ENCODE measurements at regions not wholly inside any gene's neighbourhood (a gene's known extent, or its start where the extent isn't known, plus 50 kb on each side); places are given as distances from the start of the nearest gene placed in this dataset.

GRCh38 chr9:103999375-104000062 is 94.6 kb upstream of the SMC2 start:
- no peak for DNase-seq (ENCODE audit: low read depth)
- no peak overlapping the region for H3K4me3 ChIP-seq (ENCODE audit: low read depth, low read length)
- TF ChIP-seq MAX (IDR thresholded peaks at IDR 0.05; ENCODE audit: low read depth, low read length) (no peak), CTCF (IDR thresholded peaks at IDR 0.05; ENCODE audit: low read depth, low read length) (no peak), MYC (IDR thresholded peaks at IDR 0.05; ENCODE audit: low read depth, low read length) (no peak)

- no peak for DNase-seq (ENCODE audit: low read depth)
- no peak overlapping the region for H3K4me3 ChIP-seq (ENCODE audit: low read depth, low read length)
- TF ChIP-seq MYC (IDR thresholded peaks at IDR 0.05; ENCODE audit: low read depth, low read length): no peak
- no peak for TF ChIP-seq POLR2A (IDR thresholded peaks at IDR 0.05; ENCODE audit: extremely low read depth, insufficient read length)
- TF ChIP-seq MAX (IDR thresholded peaks at IDR 0.05; ENCODE audit: low read depth, low read length): no peak
- no peak for TF ChIP-seq CTCF (IDR thresholded peaks at IDR 0.05; ENCODE audit: low read depth, low read length)
These were observed 84.3 kb upstream of the SMC2 start for GRCh38 chr9:104009826-104010225.

GRCh38 chr9:104022083-104022482 is 72.0 kb upstream of the SMC2 start:
- TF ChIP-seq CTCF (IDR thresholded peaks at IDR 0.05; ENCODE audit: low read depth, low read length): no peak
- TF ChIP-seq MYC (IDR thresholded peaks at IDR 0.05; ENCODE audit: low read depth, low read length): no peak
- no peak for TF ChIP-seq MAX (IDR thresholded peaks at IDR 0.05; ENCODE audit: low read depth, low read length)
- no peak for TF ChIP-seq POLR2A (IDR thresholded peaks at IDR 0.05; ENCODE audit: extremely low read depth, insufficient read length)
- DNase-seq (ENCODE audit: low read depth): no peak
- H3K4me3 ChIP-seq (ENCODE audit: low read depth, low read length): no peak overlapping the region

GRCh38 chr9:104025104-104025503 is 69.0 kb upstream of the SMC2 start:
- TF ChIP-seq MYC (IDR thresholded peaks at IDR 0.05; ENCODE audit: low read depth, low read length) (no peak), MAX (IDR thresholded peaks at IDR 0.05; ENCODE audit: low read depth, low read length) (no peak), POLR2A (IDR thresholded peaks at IDR 0.05; ENCODE audit: extremely low read depth, insufficient read length) (no peak), CTCF (IDR thresholded peaks at IDR 0.05; ENCODE audit: low read depth, low read length) (no peak)
- no peak for DNase-seq (ENCODE audit: low read depth)
- H3K4me3 ChIP-seq (ENCODE audit: low read depth, low read length): no peak overlapping the region

GRCh38 chr9:104025945-104026344 is 68.2 kb upstream of the SMC2 start:
- DNase-seq (ENCODE audit: low read depth): no peak
- TF ChIP-seq CTCF (IDR thresholded peaks at IDR 0.05; ENCODE audit: low read depth, low read length) (no peak), MAX (IDR thresholded peaks at IDR 0.05; ENCODE audit: low read depth, low read length) (no peak), POLR2A (IDR thresholded peaks at IDR 0.05; ENCODE audit: extremely low read depth, insufficient read length) (no peak)
- H3K4me3 ChIP-seq (ENCODE audit: low read depth, low read length): no peak overlapping the region

Data from NB4 (cell line).